Skin of body (tissue), 1 donor: ENCODE measurements at regions not wholly inside any gene's neighbourhood (a gene's known extent, or its start where the extent isn't known, plus 50 kb on each side); places are given as distances from the start of the nearest gene placed in this dataset.

ENCODE experiments used
- DNase-seq: peaks from one replicate; lab custom pipeline; 2025; lab: John Stamatoyannopoulos, UW

DNA sequence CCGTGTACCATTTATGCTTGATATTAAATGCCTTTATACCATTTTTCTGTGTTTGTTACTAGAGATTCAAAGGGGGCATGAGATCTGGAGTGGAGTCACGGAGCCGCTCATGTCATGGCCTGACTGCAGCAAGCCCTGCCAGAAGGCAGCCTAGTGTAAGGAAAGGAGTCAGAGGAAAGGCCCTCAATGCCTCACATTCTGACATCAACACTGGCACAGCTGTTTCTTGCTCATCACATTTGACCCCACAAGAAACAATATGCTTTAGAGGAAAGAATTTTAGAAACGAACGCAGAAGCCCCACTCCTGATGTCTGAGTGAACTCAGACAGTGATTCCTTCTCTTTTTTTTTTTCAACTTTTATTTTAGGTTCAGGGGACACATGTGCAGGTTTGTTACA, 322.4 kb upstream of the CPEB2 start:
- no peak for DNase-seq

DNA sequence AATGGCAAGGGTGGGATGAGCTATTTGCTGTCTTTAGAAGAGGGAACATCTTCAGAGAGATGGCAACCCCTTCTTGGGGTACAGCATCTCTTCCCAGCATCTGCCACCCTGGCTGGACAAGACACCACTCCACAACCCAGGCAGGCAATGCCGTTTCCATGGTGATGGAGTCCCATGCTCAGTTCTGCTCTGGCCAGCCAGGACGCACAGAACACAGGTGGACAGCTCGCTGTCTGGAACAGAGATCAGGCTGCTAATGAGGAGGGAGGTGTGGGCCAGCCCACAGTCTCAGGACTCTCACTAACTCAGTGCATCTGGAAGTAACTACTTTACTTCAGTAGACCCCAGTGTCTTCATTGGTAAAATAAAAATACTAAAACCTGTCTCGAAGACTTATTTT, 321.0 kb upstream of the CPEB2 start:
- no peak for DNase-seq

DNA sequence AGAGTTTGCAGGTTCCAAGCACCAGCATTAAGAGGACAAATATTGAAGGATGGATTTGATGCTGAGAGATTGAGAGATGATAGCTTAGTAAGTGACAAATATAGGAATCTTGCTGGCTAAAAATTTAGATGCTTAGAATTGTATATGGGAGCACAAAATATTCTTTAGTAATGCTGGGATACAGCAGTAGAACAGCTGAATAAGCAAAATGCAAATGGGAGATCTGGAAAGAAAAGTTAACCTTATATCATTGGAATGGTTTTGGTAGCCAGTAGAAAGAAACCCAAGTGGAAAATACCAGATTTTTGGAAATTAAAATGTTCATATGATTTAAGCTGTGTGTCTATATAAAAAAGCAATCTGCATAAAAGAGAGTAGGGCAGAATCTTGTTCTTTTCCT, 308.6 kb upstream of the CPEB2 start:
- no peak for DNase-seq

DNA sequence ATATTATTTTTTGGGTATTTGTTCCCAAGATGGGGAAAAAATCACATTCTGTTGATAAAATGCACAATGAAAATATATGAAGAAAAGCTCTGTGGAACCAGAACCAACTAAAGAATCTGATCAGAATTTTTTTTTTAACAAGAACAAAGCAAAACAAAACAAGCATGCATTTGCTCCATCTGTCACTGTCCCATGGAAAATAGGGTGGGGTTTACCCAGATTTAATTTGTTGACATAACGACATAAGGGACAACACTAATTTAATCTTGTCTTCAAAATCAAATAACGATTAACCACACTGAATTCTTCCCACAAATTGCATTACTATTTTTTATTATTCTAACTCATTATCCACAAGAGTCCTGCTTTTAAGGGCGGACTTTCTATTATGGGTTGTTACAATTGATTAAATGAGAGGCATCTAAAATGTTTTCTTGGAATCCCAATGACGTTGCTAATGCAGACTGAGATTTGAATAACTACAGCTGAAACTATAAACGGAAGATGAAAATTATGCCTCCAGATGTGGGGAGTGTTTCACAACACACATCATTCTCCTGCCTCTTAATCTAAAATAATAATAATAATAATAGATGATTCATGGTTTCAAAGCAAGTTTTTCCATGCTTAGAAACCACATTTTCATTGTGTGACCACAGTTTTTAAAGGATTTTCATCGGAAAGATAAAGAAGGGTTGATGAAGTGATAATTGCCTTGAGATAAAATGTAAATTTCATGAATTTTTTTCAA, 307.0 kb upstream of the CPEB2 start:
- DNase-seq: no peak

DNA sequence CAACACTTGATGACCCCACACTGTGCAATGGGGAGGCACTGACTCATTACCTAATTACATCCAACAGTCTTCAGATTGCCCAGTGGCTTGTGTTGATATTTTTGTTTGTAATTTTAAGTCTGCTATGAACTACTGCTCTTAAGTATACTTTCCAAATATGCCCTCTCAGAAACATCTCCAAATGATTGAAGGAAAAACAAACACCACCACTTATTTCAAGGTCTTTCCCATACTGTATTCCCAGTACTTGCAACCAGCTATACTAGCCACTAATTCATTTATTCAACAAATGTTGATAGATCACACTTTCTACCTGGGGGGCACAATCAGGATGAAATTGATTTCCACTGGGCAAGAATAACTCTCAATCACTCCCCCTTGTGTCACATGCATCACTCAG, 302.2 kb upstream of the CPEB2 start:
- DNase-seq: no peak

DNA sequence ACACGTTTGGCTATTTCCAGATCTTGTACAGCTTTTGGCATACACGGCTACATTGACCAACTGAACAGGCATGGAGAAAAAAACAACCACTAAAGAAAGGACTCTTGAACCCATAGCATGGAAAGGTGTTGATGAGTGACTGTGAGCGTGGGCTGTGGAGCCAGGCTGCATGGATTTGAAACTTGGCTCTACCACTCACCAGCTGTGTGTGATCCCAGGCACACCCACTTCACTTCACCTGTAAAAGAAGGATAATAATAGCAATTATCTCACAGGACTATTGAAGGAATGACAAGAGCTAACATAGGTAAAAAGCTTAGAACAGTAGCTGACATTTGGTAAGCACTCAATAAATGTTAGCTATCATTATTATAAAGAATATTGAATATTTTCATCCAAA, 301.7 kb upstream of the CPEB2 start:
- DNase-seq: no peak

DNA sequence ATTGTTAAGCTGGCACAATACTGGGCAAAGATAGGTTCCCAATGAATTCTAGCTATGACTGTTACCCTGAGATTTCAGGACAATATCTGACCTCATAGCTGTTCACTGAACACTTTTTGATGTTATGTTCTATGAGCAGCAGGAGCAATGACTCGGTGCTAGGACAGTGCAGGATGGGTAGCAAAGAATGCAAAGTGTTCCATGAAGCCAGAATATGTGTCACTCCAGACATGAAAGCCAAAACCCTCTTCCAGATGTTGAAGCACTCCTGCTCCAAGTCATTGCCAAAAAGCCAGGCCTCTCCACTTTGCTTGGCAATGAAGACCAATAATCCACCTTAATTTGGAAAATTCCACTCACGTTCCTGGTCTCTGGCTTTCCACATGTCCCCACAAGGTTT, 300.9 kb upstream of the CPEB2 start:
- no peak for DNase-seq

DNA sequence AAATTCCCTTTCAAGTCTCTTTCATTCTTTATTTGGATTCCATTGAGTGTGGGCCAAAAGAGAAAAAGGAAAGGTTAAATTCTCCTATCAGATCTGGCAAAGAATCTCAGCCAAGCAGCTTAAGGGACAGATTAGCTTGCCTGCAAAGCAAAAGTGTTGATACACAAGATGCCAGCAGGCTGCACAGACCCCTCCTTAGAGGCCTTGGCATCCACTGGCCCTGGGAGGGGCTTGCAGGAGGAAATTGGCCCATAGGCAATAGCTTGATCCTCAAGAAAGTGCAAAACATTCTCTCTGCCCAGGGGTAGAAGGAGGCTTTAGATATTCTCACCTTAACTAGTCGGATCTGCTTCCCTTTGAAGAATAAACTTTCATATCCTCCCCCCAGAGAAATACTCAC, 300.4 kb upstream of the CPEB2 start:
- DNase-seq: no peak

DNA sequence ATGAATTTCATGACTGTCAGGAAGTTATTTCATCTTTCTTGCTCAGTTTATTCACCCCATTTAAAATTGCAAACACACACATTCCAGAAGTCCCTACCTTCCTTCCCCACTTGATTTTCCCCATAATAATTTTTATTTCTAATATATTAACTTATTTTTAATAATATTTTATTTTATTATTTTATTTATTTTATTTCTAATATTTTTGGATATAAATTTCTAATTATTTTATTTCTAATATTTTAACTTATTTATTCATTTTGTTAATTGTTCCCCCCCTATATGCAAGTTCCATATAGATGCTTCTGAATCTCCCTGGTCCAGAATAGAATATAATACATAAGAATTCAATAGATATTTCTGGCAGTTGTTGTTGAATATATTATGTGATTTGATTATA, 293.7 kb upstream of the CPEB2 start:
- DNase-seq: no peak

DNA sequence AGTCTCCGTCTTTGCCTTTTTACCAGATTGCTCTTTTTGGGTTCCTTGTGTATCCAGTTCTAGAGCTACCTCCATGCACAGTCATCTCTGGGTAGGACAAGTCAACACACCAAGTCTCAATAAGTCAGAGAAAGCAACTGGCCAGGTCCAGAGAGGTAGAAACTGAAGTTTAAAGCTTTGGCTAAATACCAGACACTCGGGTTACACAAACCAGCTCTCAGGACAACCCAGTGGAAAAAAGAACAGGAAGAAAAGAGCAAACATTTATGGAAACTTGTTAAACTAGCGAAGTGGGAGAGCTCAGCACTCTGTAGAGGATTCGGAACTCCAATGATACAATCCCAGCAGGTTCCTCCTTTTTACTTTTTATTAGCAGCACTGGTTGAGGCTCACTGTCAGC, 291.0 kb upstream of the CPEB2 start:
- DNase-seq: no peak

DNA sequence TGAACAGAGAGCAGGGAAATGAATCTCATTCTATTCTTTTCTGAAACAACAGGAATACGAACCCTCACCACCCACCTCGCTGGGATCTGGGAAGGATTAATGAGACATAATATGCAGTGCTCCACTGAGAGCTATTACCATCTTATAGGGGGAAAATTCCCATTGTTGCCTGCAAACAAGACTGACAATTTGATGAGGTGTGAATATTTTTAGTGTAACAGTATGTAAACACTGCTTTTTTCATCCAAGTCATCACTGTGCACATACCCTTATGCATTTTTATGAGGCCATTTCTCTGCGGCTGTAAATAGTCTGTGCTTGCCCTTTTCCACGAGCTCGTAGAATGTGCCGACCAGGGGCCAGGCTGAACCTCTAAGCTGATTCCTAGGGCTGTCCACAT, 285.6 kb upstream of the CPEB2 start:
- no peak for DNase-seq

DNA sequence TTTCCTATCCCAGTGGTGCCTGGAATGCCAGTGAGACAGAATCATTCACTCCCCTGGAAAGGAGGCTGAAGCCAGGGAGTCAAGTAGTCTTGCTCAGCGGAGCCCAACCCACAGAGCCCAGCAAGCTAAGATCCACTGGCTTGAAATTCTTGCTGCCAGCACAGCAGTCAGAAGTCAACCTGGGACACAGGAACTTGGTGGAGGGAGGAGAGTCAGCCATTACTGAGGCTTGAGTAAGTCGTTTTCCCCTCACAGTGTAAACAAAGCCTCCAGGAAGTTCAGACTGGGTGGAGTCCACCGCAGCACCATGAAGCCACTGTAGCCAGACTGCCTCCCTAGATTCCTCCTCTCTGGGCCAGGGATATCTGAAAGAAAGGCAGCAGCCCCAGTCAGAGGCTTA, 283.2 kb upstream of the CPEB2 start:
- no peak for DNase-seq

DNA sequence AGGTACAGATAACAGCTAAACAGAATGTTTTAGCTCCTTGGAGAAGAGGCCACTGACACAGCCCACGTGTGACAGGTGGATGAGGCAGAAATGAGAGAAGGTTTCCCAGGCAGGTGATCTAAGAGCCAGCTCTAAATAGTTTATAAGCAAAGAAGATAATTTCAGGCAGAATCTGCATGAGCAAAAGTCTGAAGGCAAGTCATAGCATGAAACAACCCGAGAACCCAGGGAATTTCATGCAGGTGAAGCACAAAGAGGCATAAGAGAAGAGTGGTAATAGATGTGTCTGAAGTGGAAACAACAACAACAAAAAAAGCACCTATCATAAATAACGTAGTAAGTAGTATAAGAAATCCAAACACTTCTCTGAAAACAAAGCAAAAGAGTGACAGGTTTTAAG, 275.8 kb upstream of the CPEB2 start:
- no peak for DNase-seq

DNA sequence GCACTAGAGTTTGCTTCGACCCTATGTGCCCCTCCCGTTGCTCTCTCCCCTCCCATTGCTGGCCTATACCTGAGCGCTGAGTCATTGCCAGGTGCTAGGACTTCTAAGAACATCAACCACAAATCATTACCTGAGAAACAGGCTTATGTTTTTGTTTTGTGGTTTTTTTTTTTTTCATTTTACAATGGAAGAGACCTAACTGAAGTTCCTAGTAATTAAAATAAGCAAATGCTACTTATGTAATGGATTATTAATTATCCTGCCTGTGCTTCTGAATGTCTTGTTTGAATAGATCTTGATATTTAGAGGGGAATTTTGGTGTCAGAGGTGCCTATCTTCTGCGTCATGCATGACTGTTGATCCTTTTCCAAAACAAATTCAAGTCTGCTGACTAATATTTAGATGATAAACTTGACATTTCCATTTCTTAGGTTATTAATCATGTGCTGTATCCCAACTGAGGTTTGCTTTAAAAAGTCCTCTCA, 275.4 kb upstream of the CPEB2 start:
- peak; percentile 2 for DNase-seq

DNA sequence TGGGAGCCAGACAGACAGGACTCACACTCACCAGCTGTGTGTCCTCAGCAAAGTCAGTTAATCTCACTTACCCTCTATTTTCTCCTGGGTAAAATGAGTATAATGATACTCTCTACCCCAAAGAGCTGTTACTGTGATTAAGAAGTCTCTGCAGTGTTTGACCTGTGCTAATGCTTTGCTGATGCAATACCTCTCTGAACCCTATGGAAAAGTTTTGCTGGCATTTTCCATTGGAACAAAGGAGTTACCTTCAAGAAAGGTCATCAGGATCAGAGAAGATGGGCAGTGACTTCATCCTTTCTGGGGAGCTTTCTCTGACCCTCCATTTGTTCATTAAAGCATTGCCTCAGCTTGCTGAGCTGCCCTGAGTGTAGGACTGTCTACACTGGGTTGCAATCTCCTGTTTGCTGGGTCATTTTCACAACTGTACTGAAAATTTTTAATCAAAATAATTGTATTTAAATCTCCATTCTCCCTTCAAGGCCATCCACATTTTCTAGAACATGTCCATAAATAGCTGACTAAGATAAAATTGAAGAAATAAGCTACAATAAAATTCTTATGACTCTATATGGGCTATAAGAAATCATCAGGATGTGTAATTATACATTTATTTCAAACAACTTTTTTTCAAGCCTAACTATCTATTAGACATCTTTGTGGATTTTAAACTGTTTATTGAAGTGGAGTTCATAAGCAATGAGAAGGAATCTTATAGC, 272.8 kb upstream of the CPEB2 start:
- no peak for DNase-seq

DNA sequence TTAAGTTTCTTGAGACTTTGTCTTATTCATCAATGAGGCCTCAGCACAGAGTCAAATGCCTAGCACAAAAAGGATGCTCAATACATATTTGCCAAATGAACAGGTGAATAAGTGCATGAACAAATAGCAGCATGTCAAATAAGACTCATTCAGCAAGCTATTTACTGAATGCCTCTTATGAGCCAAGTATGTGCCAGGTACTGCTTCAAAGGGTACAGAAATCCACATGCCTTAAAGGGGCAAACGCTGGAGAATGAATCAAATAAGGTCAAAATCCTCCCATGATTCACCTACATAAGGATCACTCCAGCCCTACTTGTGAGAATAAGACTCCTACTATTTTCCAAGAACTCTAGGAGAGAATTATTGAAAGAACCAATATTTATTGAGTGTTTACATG, 260.2 kb upstream of the CPEB2 start:
- no peak for DNase-seq

DNA sequence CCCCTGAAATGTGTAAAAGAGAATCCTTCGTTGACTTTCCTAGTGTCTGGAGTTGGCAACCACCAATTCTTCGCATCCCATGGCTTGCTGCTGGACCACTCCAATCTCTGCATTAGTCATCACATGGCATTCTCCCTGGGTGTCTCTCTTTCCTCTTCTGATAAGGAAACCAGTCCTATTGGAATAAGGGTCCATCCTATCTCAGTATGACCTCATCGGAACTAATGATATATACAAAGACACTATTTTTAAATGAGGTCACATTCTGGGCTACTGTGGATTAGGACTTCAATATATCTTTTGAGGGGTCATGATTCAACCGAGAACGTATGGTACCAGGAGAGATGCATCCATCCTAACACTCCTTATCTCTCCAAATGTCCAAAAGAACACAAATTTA, 259.1 kb upstream of the CPEB2 start:
- DNase-seq: no peak

DNA sequence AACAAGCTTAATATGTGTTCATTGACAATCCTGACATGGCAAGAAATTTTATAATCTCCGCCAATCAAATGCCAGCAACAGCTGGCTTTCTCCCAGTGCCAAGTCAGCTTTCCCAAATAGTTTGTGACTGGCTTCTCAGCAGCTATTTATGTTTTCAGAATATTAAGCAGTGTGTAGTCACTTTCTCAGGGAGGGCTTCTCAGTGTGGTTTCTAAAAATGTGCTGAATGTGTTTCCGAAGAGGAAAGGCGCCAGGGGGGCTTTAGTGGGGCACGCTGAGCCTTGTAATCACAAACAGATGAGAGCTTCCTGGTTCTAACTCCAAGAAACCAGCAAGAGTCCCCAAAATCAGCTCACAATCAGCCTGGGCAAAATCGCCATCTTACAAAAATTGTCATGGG, 258.7 kb upstream of the CPEB2 start:
- peak; percentile 38 for DNase-seq

DNA sequence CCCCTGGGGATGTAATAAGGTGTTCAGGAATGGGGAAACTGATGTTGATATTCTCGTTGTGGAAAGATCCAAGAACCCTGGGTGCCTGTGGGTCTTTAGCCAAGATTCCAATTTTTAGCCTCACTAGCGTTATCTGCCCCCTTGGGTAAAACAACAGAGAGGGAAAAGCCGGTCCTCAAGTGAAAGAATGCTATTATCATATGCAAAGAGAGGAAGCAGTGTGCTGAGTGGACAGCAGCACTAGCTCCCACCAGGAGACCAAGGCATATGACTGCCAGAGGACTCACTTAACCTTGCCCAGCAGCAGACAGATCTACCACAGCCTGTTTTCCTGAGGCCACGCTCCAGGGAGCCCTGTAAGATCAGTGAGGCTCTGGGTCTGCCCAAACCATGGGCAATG, 257.9 kb upstream of the CPEB2 start:
- DNase-seq: no peak

DNA sequence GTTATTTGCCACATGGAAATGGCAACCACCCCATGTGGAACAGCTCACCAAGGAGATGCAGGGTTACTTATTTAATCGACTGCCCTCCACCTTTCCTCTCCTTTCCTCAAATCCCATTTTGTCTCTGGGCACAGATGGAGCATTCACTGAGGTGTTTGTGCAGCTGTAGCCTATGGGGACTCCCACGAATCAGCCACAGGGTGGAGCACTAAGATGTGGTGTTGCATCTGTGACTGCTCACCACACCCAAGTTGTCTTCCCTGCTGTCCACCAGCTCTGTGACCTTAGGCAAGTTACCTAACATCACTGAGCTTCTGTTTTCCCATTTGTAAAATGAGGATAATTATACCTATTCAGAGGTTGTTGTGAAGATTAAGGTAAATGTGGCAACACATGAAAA, 252.4 kb upstream of the CPEB2 start:
- no peak for DNase-seq

DNA sequence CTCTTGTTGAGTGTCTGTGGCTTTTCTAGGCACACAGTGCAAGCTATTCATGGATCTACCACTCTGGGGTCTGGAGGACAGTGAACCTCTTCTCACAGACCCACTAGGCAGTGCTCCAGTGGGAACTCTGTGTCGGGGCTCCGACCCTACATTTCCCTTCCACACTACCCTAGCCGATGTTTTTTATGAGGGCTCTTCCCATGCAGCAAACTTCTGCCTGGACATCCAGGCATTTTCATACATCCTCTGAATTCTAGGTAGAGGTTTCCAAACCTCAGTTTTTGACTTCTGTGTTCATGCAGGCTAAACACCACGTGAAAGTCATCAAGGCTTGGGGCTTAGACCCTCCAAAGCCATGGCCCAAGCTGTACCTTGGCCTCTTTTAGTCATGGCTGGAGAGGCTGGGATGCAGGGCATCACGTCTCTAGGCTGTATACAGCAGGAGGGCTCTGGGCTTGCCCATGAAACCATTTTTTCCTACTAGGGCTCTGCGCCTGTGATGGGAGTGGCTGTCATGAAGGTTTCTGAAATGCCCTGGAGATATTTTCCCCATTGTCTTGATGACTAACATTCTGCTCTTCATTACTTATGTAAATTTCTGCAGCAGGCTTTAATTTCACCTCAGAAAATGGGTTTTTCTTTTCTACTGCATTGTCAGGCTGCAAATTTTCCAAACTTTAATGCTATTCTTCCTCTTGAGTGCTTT, 249.8 kb upstream of the CPEB2 start:
- no peak for DNase-seq

DNA sequence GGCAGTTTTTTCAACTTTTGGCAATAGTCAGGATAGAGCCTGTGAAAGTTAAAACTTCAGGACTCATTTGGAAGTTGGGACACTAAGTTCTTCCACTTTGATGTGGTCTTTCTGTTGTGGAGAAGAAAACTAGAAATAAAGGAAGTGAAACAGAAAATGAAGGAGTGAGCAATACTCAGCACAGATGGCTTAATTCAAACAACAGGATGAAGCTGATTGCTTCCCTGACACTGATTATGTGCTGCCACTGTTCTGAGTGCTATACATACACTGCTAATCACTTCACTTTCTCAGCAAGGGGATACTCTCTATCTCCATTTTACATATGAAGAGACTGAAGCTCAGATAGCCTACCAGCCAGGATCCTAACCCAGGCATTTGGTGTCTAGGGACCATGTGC, 235.1 kb upstream of the CPEB2 start:
- no peak for DNase-seq

DNA sequence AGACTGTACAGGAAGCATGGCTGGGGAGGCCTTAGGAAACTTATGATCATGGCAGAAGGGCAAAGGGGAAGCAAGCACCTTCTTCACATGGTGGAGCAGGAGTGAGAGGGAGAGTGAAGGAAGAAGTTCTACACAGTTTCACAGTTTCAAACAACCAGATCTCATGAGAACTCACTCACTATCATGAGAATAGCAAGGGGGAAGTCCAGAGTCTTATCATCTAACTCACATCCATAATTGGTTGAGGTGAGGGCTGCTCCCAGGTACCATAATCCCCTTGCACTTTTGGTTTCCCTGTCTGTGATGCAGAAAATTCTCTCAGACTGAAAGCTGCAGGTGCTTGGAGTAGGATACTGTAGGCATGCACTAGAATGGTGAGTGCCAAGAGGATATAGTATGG, 233.8 kb upstream of the CPEB2 start:
- DNase-seq: no peak
